AML-193 (cell line): ENCODE measurements at regions not wholly inside any gene's neighbourhood (a gene's known extent, or its start where the extent isn't known, plus 50 kb on each side); places are given as distances from the start of the nearest gene placed in this dataset.
"Not testable (repeated sequence)": the region's sequence is repeated elsewhere in the genome, so short reads cannot be mapped to it uniquely, and the experiment has no call there.

Source experiments
- DNase-seq, 2 experiments: peaks; one replicate each; lab custom pipeline; 2025; lab: John Stamatoyannopoulos, UW

DNA sequence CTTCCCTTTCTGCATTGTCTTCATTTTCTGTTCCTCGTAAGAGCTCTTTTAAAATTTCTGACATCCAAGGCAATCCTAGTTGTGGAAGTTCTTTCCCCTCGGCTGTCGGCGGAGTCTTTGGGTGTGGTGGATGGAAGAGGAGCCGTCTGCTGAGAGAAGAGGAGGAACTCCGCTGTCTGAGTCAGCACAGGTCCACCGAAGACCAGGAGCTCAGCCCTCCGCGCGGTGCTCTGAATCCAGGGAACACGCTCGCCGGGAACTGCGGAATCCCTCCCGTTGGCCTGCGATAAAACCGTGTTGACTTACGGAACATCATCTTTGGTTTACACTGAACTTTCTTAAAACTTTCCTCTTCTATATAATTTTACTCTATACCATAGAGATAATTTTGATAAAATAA, 100.7 kb upstream of the IRX4 start:
- no peak for DNase-seq

- DNase-seq, result not testable (repeated sequence)
Measured at GRCh38 chr5:1982561-1982960, 99.8 kb upstream of the IRX4 start.

DNA sequence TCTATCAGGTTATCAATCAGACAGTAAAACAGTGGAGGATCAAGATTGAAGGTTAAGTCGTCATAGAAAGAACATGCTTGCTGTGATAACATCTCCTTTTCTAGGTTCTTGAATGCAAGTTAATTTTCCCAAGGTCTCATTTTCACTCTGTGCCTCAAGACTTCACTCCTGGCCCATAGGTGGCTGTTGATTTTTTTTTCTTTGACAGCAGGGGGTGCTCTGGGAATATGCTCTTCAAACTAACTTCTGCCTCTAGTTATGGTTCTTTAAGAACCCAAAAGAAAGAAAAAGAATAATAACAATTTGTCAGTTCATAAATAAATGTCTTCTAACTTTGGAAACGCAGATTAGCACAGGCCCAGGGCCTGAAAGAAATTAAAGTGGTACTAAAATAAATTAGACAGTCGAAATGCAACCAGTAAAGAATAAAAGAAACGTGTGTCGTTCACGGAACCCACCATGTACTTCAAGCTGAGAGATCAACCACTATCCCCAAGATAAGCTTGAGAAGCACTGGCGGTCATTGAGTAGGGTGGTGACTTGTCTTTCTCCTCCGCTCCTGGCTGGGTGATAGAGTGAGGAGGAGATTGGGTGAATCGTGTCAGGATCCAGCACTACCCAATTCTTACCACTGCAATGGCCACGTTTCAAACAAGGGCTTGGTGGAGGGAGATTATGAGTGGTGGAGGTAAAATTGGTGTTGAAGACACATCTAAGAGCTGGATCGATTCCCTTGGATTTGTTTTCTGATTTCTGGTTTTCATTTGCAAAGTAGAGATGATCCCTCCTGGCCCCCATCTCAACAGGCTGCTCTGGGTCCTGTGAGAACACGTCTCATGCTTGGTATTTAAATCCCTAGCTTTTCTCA, 93.4 kb upstream of the IRX4 start:
- peak; percentile 26 to 30 for DNase-seq

GRCh38 chr5:1975406-1975715, 92.6 kb upstream of the IRX4 start:
- no peak for DNase-seq

DNA sequence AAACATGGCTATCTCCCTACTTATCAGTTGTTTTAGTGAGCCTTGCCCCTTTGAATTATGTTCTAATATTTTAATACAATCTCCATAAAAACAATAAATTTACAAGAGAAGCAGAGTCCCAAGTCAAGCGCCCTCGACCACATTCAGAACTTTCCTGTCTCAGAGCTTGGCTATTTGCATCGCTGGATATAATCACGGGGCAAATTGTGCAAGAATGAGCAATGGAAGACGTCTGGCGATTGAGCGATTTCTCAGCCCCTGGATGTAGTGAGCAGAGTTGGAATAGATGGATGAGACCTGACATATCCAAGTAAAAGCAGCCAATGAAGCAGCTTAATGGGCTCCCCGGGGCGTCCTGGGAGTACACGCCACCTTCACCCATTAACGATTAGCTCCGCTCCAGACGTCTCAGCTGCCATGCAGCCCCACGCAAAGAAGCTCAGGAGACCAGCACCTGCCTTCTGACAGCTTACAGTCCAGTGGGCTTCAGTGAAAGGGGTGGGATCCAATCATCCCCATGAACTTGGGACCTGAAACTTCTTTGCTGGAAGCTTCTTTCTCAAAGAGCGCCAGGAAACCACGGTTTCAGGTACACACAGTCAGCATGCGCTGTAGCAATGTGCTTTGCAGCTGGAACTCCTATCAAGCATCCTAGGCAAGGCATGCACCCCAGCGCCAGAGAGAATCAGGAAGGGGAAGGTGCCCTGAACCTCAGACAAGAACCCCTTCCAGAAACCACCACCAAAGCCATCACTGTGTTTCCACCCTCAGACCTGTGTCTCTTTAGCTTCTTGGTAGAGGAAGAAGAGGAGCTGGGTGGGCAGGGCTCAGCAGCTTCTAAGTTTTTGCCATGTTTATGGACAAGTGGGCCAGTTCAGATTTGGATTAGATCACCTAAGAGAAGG, 92.0 kb upstream of the IRX4 start:
- DNase-seq, result no peak

DNA sequence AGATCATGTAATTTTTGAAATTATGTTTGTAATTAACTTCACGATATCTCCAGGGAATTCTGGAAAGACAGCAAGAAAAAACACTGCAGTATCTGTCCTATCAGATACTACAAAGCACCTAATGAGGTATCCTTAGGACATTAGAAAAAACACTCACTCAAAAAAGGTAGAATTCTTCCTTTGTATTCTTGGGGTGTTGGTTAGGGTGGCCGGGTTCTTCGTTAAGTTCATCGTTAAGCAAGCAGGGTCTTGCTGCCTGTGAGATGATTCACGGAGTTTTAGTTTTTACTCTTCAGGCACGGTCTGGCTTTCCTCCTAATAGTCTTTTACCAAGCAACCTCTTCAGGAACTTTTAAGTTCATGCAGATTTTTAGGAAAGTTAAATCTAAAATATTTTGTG, 91.4 kb upstream of the IRX4 start:
- DNase-seq, result no peak

- no peak for DNase-seq
Measured at GRCh38 chr5:1973391-1974013, 90.8 kb upstream of the IRX4 start.

DNA sequence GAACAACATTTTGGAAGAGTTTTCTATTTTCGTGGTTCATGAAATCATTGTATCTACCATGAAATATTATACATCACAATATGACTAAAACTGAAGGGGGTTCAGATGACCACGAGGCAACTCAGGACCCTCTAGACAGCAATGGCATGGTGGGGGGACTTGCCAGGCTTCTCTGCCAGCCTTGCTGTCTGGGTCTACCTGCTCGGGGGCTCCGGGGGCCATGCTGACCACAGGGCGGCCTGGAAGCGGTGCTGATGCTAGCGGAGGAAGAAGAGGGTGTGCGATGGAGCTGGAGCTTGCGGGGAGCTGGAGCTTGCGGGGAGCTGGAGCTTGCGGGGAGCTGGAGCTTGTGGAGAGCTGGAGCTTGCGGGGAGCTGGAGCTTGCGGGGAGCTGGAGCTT, 89.2 kb upstream of the IRX4 start:
- no peak for DNase-seq

DNA sequence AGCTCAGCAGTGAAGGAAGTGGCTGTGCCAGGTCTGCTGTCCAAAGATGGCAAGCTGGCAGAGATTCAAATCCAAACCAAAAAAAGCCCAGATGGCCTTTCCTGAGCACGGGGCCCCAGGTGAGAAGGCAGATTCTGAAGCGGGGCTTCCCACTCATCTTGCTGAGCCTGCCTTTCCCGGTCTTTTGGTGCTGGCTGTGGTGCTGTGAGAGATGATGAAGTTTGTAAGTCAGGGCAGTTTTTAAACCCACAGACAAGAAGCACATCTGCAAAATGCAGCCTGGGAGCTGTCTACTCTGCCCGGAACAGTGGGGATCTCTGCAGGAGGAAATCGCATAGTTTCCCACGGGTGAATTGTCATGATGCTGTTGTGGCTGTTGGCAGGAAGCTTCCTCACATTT, 85.0 kb upstream of the IRX4 start:
- DNase-seq, result no peak

- no peak for DNase-seq
Measured at GRCh38 chr5:1966461-1966860, 83.7 kb upstream of the IRX4 start.

DNA sequence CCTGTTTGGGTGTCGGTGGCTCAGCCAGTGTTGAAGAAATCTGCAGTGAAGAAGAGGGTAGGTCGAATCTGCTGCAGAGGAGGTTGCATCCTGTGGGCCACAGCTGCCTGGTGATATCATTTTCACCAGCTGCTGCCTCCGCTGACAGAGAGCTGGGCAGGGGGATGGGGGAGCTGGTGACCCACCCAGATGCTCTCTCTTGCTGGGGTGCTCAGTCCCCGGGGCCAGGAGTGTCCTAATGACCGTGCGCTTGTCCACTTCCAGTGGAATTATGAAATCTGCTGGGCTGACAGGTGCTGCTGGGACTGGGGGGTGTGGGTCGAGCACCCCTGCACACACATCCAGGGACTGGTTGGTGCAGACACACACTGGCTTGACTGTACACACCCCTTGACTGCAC, 83.2 kb upstream of the IRX4 start:
- DNase-seq, result no peak

GRCh38 chr5:1963941-1964451, 81.3 kb upstream of the IRX4 start:
- DNase-seq, result no peak

- DNase-seq, result no peak
Measured at GRCh38 chr5:1963358-1963757, 80.6 kb upstream of the IRX4 start.

- DNase-seq, result no peak
Measured at GRCh38 chr5:1962619-1963355, 80.1 kb upstream of the IRX4 start.

- no peak for DNase-seq
Measured at GRCh38 chr5:1961952-1962595, 79.3 kb upstream of the IRX4 start.

DNA sequence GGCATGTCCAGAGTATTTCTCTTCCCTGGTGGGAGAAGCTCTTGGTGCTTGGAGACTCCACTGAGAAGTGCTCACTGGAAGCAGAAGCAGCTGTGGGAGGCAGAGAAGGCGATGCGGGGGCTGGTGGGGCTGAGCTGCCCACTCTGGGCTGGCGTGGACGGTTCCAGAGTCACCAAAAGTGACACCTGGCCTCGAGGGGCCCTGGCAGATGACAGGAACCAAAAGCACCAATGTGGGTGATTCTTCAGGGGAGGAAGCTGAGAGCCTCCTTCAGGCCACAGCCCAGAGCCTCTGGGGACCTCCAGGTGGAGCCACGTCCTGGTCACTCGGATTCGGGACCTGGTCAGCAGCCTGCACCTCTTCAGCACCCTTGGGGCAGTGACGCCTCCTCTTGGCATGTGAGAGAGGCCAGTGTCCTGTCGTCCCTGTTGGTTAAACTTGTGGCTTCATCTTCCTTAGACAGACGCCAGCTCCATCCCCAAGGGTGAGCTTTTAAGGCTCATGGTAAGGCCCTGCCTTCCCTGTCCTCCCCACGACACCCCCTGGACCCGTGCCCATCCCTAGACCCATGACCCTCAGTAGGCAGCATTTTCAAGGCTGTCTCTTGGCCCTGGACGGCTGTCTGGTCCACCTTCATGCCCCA, 78.7 kb upstream of the IRX4 start:
- no peak for DNase-seq

DNA sequence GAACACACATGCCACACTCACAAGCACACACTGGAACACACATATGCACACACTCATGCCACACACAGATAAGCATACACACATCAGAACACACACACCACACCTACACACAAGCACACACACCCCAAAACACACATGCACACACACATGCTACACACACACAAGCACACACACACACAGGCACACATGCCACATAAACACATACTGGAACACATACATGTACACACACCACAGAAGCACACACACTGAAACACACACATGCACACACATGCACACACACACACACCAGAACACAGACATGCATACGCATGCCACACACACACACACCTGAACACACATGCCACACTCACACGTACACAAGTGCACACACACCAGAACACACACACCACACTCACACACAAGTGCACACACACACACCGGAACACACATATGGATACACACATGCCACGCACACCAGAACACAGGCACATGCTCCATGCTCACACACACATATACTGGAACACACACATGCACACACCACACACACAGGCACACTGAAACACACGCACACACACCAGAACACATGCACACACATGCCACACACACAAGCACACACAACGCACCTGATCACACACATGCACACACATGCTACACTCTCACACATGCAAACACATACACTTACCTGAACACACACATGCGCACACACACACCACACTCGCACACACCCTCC, 78.0 kb upstream of the IRX4 start:
- DNase-seq, result no peak

DNA sequence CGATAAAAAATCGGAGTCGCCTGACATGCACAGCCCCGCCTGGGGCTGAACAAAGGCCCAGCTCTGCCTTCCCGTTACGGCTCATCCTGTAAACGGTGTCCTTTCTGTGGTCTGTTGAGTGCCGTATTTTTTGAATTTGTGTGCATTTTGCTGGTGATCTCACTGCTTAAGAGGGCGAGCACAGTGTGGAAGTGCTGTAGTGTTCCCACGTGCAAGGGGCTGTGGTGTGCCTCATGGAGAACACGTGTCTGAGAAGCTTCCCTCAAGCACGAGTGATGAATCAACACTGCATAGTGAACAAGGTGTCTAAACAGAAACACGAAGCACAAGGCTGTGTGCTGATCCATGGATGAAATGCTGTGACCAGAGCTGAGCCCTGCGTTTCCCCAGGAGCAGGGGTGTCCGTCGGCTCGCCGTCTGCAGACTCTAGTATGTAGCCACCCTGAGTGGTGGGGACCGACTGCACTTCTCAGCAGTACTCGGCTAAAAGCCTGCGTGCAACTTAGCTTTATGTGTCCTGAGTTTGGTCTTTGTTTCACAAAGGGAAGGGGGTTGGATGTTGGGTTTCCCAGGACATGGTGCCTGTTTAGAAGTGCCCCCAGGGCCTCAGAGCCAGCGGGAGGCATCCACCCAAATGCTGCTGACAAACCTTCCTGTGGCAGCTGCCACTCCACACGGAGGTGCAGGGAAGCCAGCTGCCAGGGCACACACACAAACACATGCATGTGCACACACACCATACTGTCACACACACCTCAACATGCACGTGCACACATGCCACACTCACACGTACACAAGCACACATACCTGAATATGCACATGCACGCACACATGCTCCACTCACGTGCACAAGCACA, 77.2 kb upstream of the IRX4 start:
- DNase-seq, result no peak

- DNase-seq, result no peak
Measured at GRCh38 chr5:1959231-1959630, 76.5 kb upstream of the IRX4 start.
